ENCODE measurements at regions not wholly inside any gene's neighbourhood (a gene's known extent, or its start where the extent isn't known, plus 50 kb on each side); places are given as distances from the start of the nearest gene placed in this dataset.

- no peak for DNase-seq
- H3K27me3 ChIP-seq (ENCODE audit: insufficient read depth, low read length) = no peaks in the 10 kb centered on the region
- H2AK5ac ChIP-seq (ENCODE audit: low read length) = no peak overlapping the region
- H4K12ac ChIP-seq (ENCODE audit: low read depth, low read length) = no peak overlapping the region
- no peak overlapping the region for H3K27ac ChIP-seq (ENCODE audit: low read depth, low read length)
- no peak overlapping the region for H4K91ac ChIP-seq (ENCODE audit: low read depth, low read length)
- H3K18ac ChIP-seq (ENCODE audit: low read length) = no peak overlapping the region
- no peak overlapping the region for H3K4ac ChIP-seq (ENCODE audit: low read depth, low read length)
- no peak overlapping the region for H3K9ac ChIP-seq (ENCODE audit: low read length)
- no peaks in the 10 kb centered on the region for H3K9me3 ChIP-seq (ENCODE audit: insufficient read depth, low read depth, low read length)
- no peaks in the 10 kb centered on the region for H3K4me1 ChIP-seq (ENCODE audit: control insufficient read depth in 1 of 2, insufficient read depth in 2 of 2, low read length in 2 of 2)
- no peaks in the 10 kb centered on the region for H3K79me2 ChIP-seq (ENCODE audit: control insufficient read depth, insufficient read depth, low read length, poor library complexity)
- H3K36me3 ChIP-seq (ENCODE audit: control insufficient read depth in 1 of 2, insufficient read depth in 2 of 2, low read length in 2 of 2) = no peaks in the 10 kb centered on the region
- no peaks in the 10 kb centered on the region for H3K79me1 ChIP-seq (ENCODE audit: low read length)
- H2BK120ac ChIP-seq (ENCODE audit: insufficient read depth, low read length, poor library complexity) = no peak overlapping the region
- H2AFZ ChIP-seq (ENCODE audit: insufficient read depth, low read length, poor library complexity) = no peak overlapping the region
- H4K8ac ChIP-seq (ENCODE audit: low read depth, low read length) = no peak overlapping the region
- H3K23ac ChIP-seq (ENCODE audit: low read length) = no peak overlapping the region
- no peak overlapping the region for H3K4me2 ChIP-seq (ENCODE audit: low read length)
- no peak overlapping the region for H3K4me3 ChIP-seq (ENCODE audit: low read depth, low read length)
- WGBS (ENCODE audit: extremely low coverage, insufficient coverage, insufficient read length) = no CpG with 5 or more reads among the region's 4 CpGs
- H2BK5ac ChIP-seq (ENCODE audit: low read depth, low read length, poor library complexity) = no peak overlapping the region
- H3K14ac ChIP-seq (ENCODE audit: low read length) = no peak overlapping the region
- no peak overlapping the region for H2BK12ac ChIP-seq (ENCODE audit: low read length)
Measured at GRCh38 chrX:120690941-120691340, 61.1 kb upstream of the C1GALT1C1 start.

GRCh38 chrX:120690344-120690743 is 60.5 kb upstream of the C1GALT1C1 start:
- Histone ChIP-seq H2BK5ac (ENCODE audit: low read depth, low read length, poor library complexity) (no peak overlapping the region), H3K27ac (ENCODE audit: low read depth, low read length) (no peak overlapping the region), H2AK5ac (ENCODE audit: low read length) (no peak overlapping the region), H3K4me2 (ENCODE audit: low read length) (no peak overlapping the region), H3K79me2 (ENCODE audit: control insufficient read depth, insufficient read depth, low read length, poor library complexity) (no peaks in the 10 kb centered on the region), H3K4me3 (ENCODE audit: low read depth, low read length) (no peak overlapping the region), H3K27me3 (ENCODE audit: insufficient read depth, low read length) (no peaks in the 10 kb centered on the region), H3K14ac (ENCODE audit: low read length) (no peak overlapping the region), H3K4me1 (ENCODE audit: control insufficient read depth in 1 of 2, insufficient read depth in 2 of 2, low read length in 2 of 2) (no peaks in the 10 kb centered on the region), H2AFZ (ENCODE audit: insufficient read depth, low read length, poor library complexity) (no peak overlapping the region), H3K36me3 (ENCODE audit: control insufficient read depth in 1 of 2, insufficient read depth in 2 of 2, low read length in 2 of 2) (no peaks in the 10 kb centered on the region), H2BK120ac (ENCODE audit: insufficient read depth, low read length, poor library complexity) (no peak overlapping the region), H3K9me3 (ENCODE audit: insufficient read depth, low read depth, low read length) (no peaks in the 10 kb centered on the region), H3K23ac (ENCODE audit: low read length) (no peak overlapping the region), H3K9ac (ENCODE audit: low read length) (no peak overlapping the region), H4K8ac (ENCODE audit: low read depth, low read length) (no peak overlapping the region), H2BK12ac (ENCODE audit: low read length) (no peak overlapping the region), H3K18ac (ENCODE audit: low read length) (no peak overlapping the region), H3K79me1 (ENCODE audit: low read length) (no peaks in the 10 kb centered on the region), H4K12ac (ENCODE audit: low read depth, low read length) (no peak overlapping the region), H3K4ac (ENCODE audit: low read depth, low read length) (no peak overlapping the region), H4K91ac (ENCODE audit: low read depth, low read length) (no peak overlapping the region)
- no peak for DNase-seq
- no CpG with 5 or more reads among the region's 3 CpGs for WGBS (ENCODE audit: extremely low coverage, insufficient coverage, insufficient read length)

GRCh38 chrX:120680090-120680489 is 50.2 kb upstream of the C1GALT1C1 start:
- no peak overlapping the region for H4K91ac ChIP-seq (ENCODE audit: low read depth, low read length)
- H3K9me3 ChIP-seq (ENCODE audit: insufficient read depth, low read depth, low read length) = no peaks in the 10 kb centered on the region
- no CpG with 5 or more reads among the region's 5 CpGs for WGBS (ENCODE audit: extremely low coverage, insufficient coverage, insufficient read length)
- H3K79me2 ChIP-seq (ENCODE audit: control insufficient read depth, insufficient read depth, low read length, poor library complexity) = no peaks in the 10 kb centered on the region
- no peak overlapping the region for H3K18ac ChIP-seq (ENCODE audit: low read length)
- H3K9ac ChIP-seq (ENCODE audit: low read length) = no peak overlapping the region
- H3K4me3 ChIP-seq (ENCODE audit: low read depth, low read length) = no peak overlapping the region
- H2BK120ac ChIP-seq (ENCODE audit: insufficient read depth, low read length, poor library complexity) = no peak overlapping the region
- no peak overlapping the region for H2AFZ ChIP-seq (ENCODE audit: insufficient read depth, low read length, poor library complexity)
- no peak overlapping the region for H4K12ac ChIP-seq (ENCODE audit: low read depth, low read length)
- no peak for DNase-seq
- no peaks in the 10 kb centered on the region for H3K27me3 ChIP-seq (ENCODE audit: insufficient read depth, low read length)
- H3K4ac ChIP-seq (ENCODE audit: low read depth, low read length) = no peak overlapping the region
- no peak overlapping the region for H3K27ac ChIP-seq (ENCODE audit: low read depth, low read length)
- no peak overlapping the region for H2AK5ac ChIP-seq (ENCODE audit: low read length)
- H3K23ac ChIP-seq (ENCODE audit: low read length) = no peak overlapping the region
- H2BK5ac ChIP-seq (ENCODE audit: low read depth, low read length, poor library complexity) = no peak overlapping the region
- no peak overlapping the region for H4K8ac ChIP-seq (ENCODE audit: low read depth, low read length)
- H3K79me1 ChIP-seq (ENCODE audit: low read length) = no peaks in the 10 kb centered on the region
- no peak overlapping the region for H3K14ac ChIP-seq (ENCODE audit: low read length)
- H3K4me1 ChIP-seq (ENCODE audit: control insufficient read depth in 1 of 2, insufficient read depth in 2 of 2, low read length in 2 of 2) = no peaks in the 10 kb centered on the region
- no peak overlapping the region for H3K4me2 ChIP-seq (ENCODE audit: low read length)
- no peak overlapping the region for H2BK12ac ChIP-seq (ENCODE audit: low read length)
- no peaks in the 10 kb centered on the region for H3K36me3 ChIP-seq (ENCODE audit: control insufficient read depth in 1 of 2, insufficient read depth in 2 of 2, low read length in 2 of 2)

Data from trophoblast cell (in vitro differentiated cells and primary cell).